Activated naive CD8-positive, alpha-beta T cell treated with anti-CD3 and anti-CD28 coated beads, Interleukin-2, amount 10 ng/mL, durations not matched to agents 7 days and 5 days (primary cell): ENCODE measurements at regions not wholly inside any gene's neighbourhood (a gene's known extent, or its start where the extent isn't known, plus 50 kb on each side); places are given as distances from the start of the nearest gene placed in this dataset.

Experiments used
- ATAC-seq: fragments of 150-1000 bp; cut with Tn5 transposase; one replicate; pipeline ENCODE4 v1.10.0; 2021; ENCODE audit warnings: low read depth, moderate library complexity
- POLR2A ChIA-PET: fragments of 350-600 bp; sonication (Branson Sonifier 250); formaldehyde crosslinking; loops from one replicate; lab custom pipeline; 2021; ENCODE audit warnings: antibody characterized with exemption; lab: Charles Lee
- DNase-seq: peaks from one replicate; pipeline ENCODE4 v3.0.0; 2021
- H3K27ac Mint-ChIP-seq: one replicate; pipeline ENCODE4 v1.8.0; 2022; ENCODE audit warnings: mild to moderate bottlenecking, mixed read lengths
- H3K27me3 Mint-ChIP-seq: one replicate; pipeline ENCODE4 v1.8.0; 2022; ENCODE audit warnings: mild to moderate bottlenecking, moderate library complexity, mixed read lengths
- H3K36me3 Mint-ChIP-seq: one replicate; pipeline ENCODE4 v1.8.0; 2021; ENCODE audit warnings: mild to moderate bottlenecking, mixed read lengths
- H3K4me1 Mint-ChIP-seq: one replicate; pipeline ENCODE4 v1.8.0; 2021; ENCODE audit warnings: mixed read lengths
- H3K4me3 Mint-ChIP-seq: one replicate; pipeline ENCODE4 v1.8.0; 2022; ENCODE audit warnings: mild to moderate bottlenecking, moderate library complexity, mixed read lengths
- H3K9me3 Mint-ChIP-seq: one replicate; pipeline ENCODE4 v1.8.0; 2021; ENCODE audit warnings: mixed read lengths

- Mint-ChIP-seq H3K27ac (no peak overlapping the region), H3K36me3 (no peaks in the 10 kb centered on the region), H3K4me3 (no peak overlapping the region), H3K27me3 (peaks cover 22% of the 10 kb centered on the region), H3K4me1 (no peaks in the 10 kb centered on the region), H3K9me3 (no peaks in the 10 kb centered on the region)
- ATAC-seq (no peak), DNase-seq (no peak)
- POLR2A ChIA-PET, result no interaction called here
Observed at GRCh38 chr18:48488388-48488850, 50.4 kb upstream of the CTIF start.

- Mint-ChIP-seq H3K27me3 (peaks cover 21% of the 10 kb centered on the region), H3K4me1 (no peaks in the 10 kb centered on the region), H3K36me3 (no peaks in the 10 kb centered on the region), H3K4me3 (no peak overlapping the region), H3K27ac (no peak overlapping the region), H3K9me3 (no peaks in the 10 kb centered on the region)
- POLR2A ChIA-PET, result no interaction called here
- DNase-seq (no peak), ATAC-seq (no peak)
Observed at GRCh38 chr18:48486754-48487153, 52.1 kb upstream of the CTIF start.

GRCh38 chr18:48485828-48486405, 52.9 kb upstream of the CTIF start:
- ATAC-seq (no peak), DNase-seq (no peak)
- H3K27me3 Mint-ChIP-seq, result peaks cover 20% of the 10 kb centered on the region
- no peaks in the 10 kb centered on the region for H3K4me1 Mint-ChIP-seq
- H3K9me3 Mint-ChIP-seq, result no peaks in the 10 kb centered on the region
- H3K4me3 Mint-ChIP-seq, result no peak overlapping the region
- POLR2A ChIA-PET, result no interaction called here
- no peak overlapping the region for H3K27ac Mint-ChIP-seq
- no peaks in the 10 kb centered on the region for H3K36me3 Mint-ChIP-seq

GRCh38 chr18:48481092-48481491, 57.7 kb upstream of the CTIF start:
- no peak overlapping the region for H3K27ac Mint-ChIP-seq
- H3K27me3 Mint-ChIP-seq, result peaks cover 41% of the 10 kb centered on the region
- DNase-seq, result no peak
- no peaks in the 10 kb centered on the region for H3K9me3 Mint-ChIP-seq
- H3K36me3 Mint-ChIP-seq, result no peaks in the 10 kb centered on the region
- no peak overlapping the region for H3K4me3 Mint-ChIP-seq
- POLR2A ChIA-PET, result no interaction called here
- ATAC-seq, result no peak
- H3K4me1 Mint-ChIP-seq, result no peaks in the 10 kb centered on the region

GRCh38 chr18:48479531-48479930, 59.3 kb upstream of the CTIF start:
- no peak overlapping the region for H3K4me3 Mint-ChIP-seq
- no peak for ATAC-seq
- H3K4me1 Mint-ChIP-seq, result no peaks in the 10 kb centered on the region
- no peak for DNase-seq
- H3K27me3 Mint-ChIP-seq, result peaks cover 37% of the 10 kb centered on the region
- POLR2A ChIA-PET, result no interaction called here
- H3K27ac Mint-ChIP-seq, result no peak overlapping the region
- H3K9me3 Mint-ChIP-seq, result no peaks in the 10 kb centered on the region
- H3K36me3 Mint-ChIP-seq, result no peaks in the 10 kb centered on the region

- POLR2A ChIA-PET, result no interaction called here
- Mint-ChIP-seq H3K27ac (no peak overlapping the region), H3K9me3 (no peaks in the 10 kb centered on the region), H3K36me3 (no peaks in the 10 kb centered on the region), H3K4me1 (no peaks in the 10 kb centered on the region), H3K4me3 (no peak overlapping the region), H3K27me3 (peaks cover 40% of the 10 kb centered on the region)
- ATAC-seq, result no peak
- no peak for DNase-seq
Observed at GRCh38 chr18:48477348-48477747, 61.5 kb upstream of the CTIF start.

- Mint-ChIP-seq H3K27me3 (peaks cover 38% of the 10 kb centered on the region), H3K36me3 (no peaks in the 10 kb centered on the region), H3K4me1 (no peaks in the 10 kb centered on the region), H3K27ac (no peak overlapping the region), H3K9me3 (peaks cover 1% of the 10 kb centered on the region), H3K4me3 (no peak overlapping the region)
- POLR2A ChIA-PET, result no interaction called here
- ATAC-seq (no peak), DNase-seq (no peak)
Observed at GRCh38 chr18:48476550-48476917, 62.3 kb upstream of the CTIF start.

- Mint-ChIP-seq H3K27ac (no peak overlapping the region), H3K36me3 (no peaks in the 10 kb centered on the region), H3K9me3 (peaks cover 1% of the 10 kb centered on the region), H3K27me3 (peaks cover 33% of the 10 kb centered on the region), H3K4me3 (no peak overlapping the region), H3K4me1 (no peaks in the 10 kb centered on the region)
- no peak for ATAC-seq
- POLR2A ChIA-PET, result no interaction called here
- no peak for DNase-seq
Observed at GRCh38 chr18:48475635-48476549, 62.9 kb upstream of the CTIF start.

GRCh38 chr18:48473816-48474215, 64.6 kb upstream of the ZBTB7C start:
- H3K27ac Mint-ChIP-seq, result no peak overlapping the region
- POLR2A ChIA-PET, result no interaction called here
- H3K36me3 Mint-ChIP-seq, result no peaks in the 10 kb centered on the region
- no peaks in the 10 kb centered on the region for H3K4me1 Mint-ChIP-seq
- no peak for DNase-seq
- no peak for ATAC-seq
- H3K9me3 Mint-ChIP-seq, result peaks cover 1% of the 10 kb centered on the region
- no peak overlapping the region for H3K4me3 Mint-ChIP-seq
- peaks cover 19% of the 10 kb centered on the region for H3K27me3 Mint-ChIP-seq

- Mint-ChIP-seq H3K27me3 (peaks cover 17% of the 10 kb centered on the region), H3K27ac (no peak overlapping the region), H3K36me3 (no peaks in the 10 kb centered on the region), H3K9me3 (peaks cover 1% of the 10 kb centered on the region), H3K4me1 (no peaks in the 10 kb centered on the region), H3K4me3 (no peak overlapping the region)
- POLR2A ChIA-PET, result no interaction called here
- DNase-seq (no peak), ATAC-seq (no peak)
Observed at GRCh38 chr18:48472610-48473009, 63.4 kb upstream of the ZBTB7C start.

- POLR2A ChIA-PET, result no interaction called here
- no peaks in the 10 kb centered on the region for H3K4me1 Mint-ChIP-seq
- H3K27me3 Mint-ChIP-seq, result peaks cover 10% of the 10 kb centered on the region
- no peak overlapping the region for H3K4me3 Mint-ChIP-seq
- no peak for ATAC-seq
- DNase-seq, result no peak
- no peak overlapping the region for H3K27ac Mint-ChIP-seq
- peaks cover 1% of the 10 kb centered on the region for H3K9me3 Mint-ChIP-seq
- no peaks in the 10 kb centered on the region for H3K36me3 Mint-ChIP-seq
Observed at GRCh38 chr18:48470484-48471180, 61.4 kb upstream of the ZBTB7C start.

GRCh38 chr18:48468151-48468550, 59.0 kb upstream of the ZBTB7C start:
- Mint-ChIP-seq H3K27me3 (peaks cover 13% of the 10 kb centered on the region), H3K4me3 (no peak overlapping the region), H3K9me3 (peaks cover 1% of the 10 kb centered on the region), H3K4me1 (no peaks in the 10 kb centered on the region), H3K27ac (no peak overlapping the region), H3K36me3 (no peaks in the 10 kb centered on the region)
- no peak for ATAC-seq
- no peak for DNase-seq
- POLR2A ChIA-PET, result no interaction called here

- H3K4me3 Mint-ChIP-seq, result no peak overlapping the region
- H3K36me3 Mint-ChIP-seq, result no peaks in the 10 kb centered on the region
- POLR2A ChIA-PET, result no interaction called here
- no peak overlapping the region for H3K27ac Mint-ChIP-seq
- no peak for ATAC-seq
- DNase-seq, result no peak
- peaks cover 16% of the 10 kb centered on the region for H3K27me3 Mint-ChIP-seq
- H3K9me3 Mint-ChIP-seq, result peaks cover 1% of the 10 kb centered on the region
- H3K4me1 Mint-ChIP-seq, result no peaks in the 10 kb centered on the region
Observed at GRCh38 chr18:48467231-48467630, 58.0 kb upstream of the ZBTB7C start.

- no peak for ATAC-seq
- Mint-ChIP-seq H3K4me3 (no peak overlapping the region), H3K27me3 (peaks cover 40% of the 10 kb centered on the region), H3K27ac (no peak overlapping the region), H3K36me3 (no peaks in the 10 kb centered on the region), H3K4me1 (no peaks in the 10 kb centered on the region), H3K9me3 (no peaks in the 10 kb centered on the region)
- no peak for DNase-seq
- POLR2A ChIA-PET, result no interaction called here
Observed at GRCh38 chr18:48462510-48462909, 53.3 kb upstream of the ZBTB7C start.
